Left lobe of liver (tissue), 2 donors: ENCODE measurements at regions not wholly inside any gene's neighbourhood (a gene's known extent, or its start where the extent isn't known, plus 50 kb on each side); places are given as distances from the start of the nearest gene placed in this dataset.
"Not testable (repeated sequence)": the region's sequence is repeated elsewhere in the genome, so short reads cannot be mapped to it uniquely, and the experiment has no call there.

Experiments
- ATAC-seq: fragments of 200-7000 bp; cut with Tn5 transposase; one replicate; pipeline ENCODE4 v1.9.1; 2020; ENCODE audit warnings: mild to moderate bottlenecking, moderate library complexity
- DNase-seq: peaks from one replicate; pipeline ENCODE4 v3.0.0-alpha.2; 2020; ENCODE audit warnings: low spot score
- donor health status: DM: no; HTN: no; CAD: no; lungs with moderate emphysema.
- donor health status: DM: no; HTN: yes; CAD: no.

DNA sequence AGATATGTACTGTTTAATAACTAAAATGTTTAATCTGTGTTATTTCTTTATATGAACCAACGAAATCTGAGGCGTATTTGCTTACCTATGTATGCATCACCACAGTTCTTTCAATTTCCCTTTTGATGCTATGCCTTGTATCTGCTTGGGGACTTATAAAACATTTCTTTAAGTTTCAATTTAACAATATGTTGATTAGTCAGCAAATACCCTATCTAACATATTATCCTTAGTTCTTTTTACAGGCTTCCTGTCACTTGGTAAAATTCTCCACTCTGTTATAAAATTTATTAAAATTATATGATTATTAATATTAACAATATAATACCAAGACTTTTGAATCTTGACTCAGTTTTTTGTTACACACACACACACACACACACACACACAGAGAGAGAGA is 174.3 kb downstream of the CPS1 start:
- DNase-seq (no peak), ATAC-seq (no peak)

- DNase-seq, ATAC-seq: not testable (repeated sequence)
Measured at GRCh38 chr2:210746826-210747225, 190.4 kb downstream of the CPS1 start.

- ATAC-seq (no peak), DNase-seq (no peak)
Measured at GRCh38 chr2:210752532-210752931, 196.1 kb downstream of the CPS1 start.

- no peak for DNase-seq
- no peak for ATAC-seq
Measured at GRCh38 chr2:210753386-210753785, 197.0 kb downstream of the CPS1 start.

DNA sequence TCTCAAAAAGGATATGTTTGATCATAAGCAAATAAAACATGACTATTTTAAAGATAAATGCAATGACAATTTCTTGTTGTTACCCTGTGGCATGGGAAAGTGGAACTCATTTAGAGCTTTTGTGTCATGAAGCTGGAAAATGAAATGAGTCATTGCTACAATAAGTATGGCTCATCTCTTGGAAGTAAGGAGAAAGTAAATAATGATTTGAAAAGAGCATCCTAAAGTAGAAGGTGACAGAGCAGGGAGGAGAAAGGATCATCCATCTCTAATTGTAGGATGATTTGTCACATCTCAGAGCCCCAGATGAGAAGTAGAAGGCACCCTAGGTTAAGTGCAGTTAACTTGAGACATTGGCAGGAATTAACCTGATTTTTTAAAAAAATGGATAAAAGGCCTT is 200.5 kb downstream of the CPS1 start:
- ATAC-seq (no peak), DNase-seq (no peak)

- DNase-seq (no peak), ATAC-seq (no peak)
Measured at GRCh38 chr2:210762604-210763588, 206.5 kb downstream of the CPS1 start.

DNA sequence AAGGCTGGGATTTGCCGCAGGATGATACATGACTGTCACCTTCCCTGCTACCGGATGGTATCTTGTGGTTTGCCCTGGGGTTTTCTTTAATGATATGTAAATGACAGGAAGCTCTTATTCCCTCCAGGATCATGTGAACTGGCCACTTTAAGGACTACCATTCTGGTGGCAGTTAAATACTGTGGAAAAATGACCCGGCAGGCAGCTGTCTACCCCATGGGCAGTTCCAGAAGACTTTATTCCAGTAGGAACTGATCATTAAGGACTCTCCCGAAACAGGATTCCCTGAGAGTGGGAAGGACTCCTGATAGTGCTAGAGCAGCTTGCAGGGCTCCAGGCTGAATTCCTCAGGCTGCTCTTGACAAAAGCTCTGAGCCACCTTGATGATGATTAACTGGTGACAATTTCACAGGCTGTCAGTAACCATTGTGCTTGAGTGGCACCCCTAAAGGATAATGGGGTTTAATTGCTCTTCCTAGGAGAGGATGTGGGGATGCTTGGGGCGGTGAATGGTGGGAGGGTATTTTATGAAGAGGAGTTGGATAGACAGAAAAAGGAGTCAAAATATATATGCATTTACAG is 212.0 kb downstream of the CPS1 start:
- DNase-seq (no peak), ATAC-seq (no peak)

DNA sequence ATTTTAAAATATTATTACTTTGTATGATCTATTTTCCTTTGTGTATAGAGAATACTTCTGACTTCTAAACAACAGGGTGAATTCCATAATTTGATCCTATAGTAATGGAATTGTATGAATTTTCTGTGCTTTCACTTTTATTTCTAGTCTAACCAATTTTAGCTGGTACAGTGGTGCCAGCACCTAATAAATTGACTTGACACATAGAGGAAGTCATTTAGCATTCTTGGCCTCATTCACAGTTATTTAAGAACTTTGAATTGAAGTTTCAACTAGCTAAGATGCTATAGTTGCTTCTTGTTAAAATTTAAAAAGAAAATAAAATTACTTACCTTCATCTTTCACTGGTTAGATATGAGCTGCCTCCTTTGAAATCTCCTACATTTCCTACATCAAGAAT is 220.4 kb downstream of the CPS1 start:
- ATAC-seq (no peak), DNase-seq (no peak)

DNA sequence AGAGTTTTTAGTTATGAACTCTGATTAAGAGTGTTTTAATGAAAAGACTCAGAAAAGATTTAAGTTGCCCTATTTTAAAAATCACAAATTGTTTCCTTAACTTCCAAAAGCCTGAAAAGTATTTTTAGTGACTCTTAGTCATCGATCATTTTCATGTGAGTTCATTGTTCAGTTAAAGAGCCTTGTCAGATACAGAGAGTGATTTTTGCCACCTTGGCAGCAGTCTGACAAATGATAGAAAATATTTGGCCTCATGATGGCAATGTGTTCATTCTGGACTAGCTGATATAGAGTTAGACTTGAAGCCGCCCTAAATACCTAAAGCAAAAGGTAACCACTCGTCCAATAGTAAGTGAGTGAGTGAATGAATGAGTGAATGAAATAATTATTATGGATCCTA is 225.8 kb downstream of the CPS1 start:
- ATAC-seq (no peak), DNase-seq (no peak)

DNA sequence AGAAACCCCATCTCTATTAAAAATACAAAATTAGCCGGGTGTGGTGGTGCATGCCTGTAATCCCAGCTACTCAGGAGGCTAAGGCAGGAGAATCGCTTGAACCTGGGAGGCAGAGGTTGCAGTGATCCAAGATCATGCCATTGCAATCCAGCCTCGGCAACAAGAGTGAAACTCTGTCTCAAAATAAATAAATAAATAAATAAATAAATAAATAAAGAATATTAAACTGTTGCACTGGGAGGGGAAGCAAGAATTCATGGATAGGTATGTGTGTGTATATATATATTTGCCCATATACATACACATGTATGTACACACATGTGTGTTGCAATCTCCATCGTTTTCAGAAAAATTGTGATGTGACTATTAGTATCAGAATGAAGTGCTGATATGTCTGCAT is 231.4 kb downstream of the CPS1 start:
- DNase-seq, ATAC-seq: not testable (repeated sequence)

- DNase-seq, result no peak
Measured at GRCh38 chr2:210792000-210792399, 235.6 kb downstream of the CPS1 start.

DNA sequence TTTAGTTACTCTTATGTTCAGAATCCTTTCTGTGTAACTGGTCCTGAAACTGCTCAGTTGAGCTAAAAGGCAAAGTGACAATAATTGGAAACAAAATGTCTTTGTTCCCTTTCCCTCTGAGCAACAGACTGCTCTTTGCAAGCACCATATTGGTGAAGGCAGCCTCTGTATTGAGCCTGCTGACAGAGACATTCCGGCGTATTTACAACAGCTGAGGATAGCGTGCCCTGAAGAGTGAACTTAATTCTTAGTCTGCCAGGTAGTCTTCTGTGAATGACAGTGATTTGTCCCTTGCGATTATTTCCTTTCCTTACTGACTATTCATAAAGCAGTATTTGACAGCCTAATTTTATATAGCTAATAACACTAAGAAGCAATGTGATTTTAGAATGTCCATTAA is 239.1 kb downstream of the CPS1 start:
- DNase-seq, result no peak
- ATAC-seq, result no peak

More at GRCh38 chr2:210792000-210792399, 235.6 kb downstream of the CPS1 start:
- no peak for ATAC-seq

- no peak for DNase-seq
- ATAC-seq, result no peak
Measured at GRCh38 chr2:210798180-210798579, 241.8 kb downstream of the CPS1 start.

DNA sequence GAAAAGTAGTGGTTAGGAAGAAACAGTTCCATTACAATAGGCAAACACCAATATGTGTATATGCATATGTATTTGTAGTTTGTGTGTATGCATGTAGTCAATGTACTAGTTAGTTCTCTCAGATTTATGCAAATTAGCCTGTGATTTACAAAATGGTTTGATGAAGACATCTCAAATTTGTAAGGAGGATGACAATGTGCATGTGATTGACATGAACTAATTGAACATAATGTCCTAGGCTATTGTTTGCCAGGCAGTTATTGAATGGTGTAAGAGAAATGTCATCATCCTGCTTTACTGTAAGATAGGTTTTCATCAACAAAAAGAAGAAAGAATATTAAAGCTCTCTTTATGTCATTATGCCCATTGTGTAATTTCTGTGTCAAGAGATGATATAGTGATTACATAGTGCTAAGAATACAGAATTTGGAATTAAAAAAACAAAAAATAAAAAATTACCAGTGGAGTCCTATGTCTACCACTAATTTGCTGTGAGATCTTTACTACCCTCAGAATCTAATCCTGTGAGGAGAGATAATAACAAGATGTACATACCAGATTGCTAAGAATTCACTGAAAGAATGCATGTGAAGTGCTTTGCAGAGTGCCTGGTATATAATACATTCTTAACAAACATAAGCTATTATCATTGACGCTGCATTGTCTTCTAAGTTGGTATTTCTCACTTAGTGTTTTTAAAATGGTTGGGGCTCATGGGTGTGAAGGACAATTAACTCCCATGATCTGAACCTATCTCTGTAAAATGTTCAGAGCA is 258.0 kb downstream of the CPS1 start:
- no peak for DNase-seq
- ATAC-seq, result no peak

DNA sequence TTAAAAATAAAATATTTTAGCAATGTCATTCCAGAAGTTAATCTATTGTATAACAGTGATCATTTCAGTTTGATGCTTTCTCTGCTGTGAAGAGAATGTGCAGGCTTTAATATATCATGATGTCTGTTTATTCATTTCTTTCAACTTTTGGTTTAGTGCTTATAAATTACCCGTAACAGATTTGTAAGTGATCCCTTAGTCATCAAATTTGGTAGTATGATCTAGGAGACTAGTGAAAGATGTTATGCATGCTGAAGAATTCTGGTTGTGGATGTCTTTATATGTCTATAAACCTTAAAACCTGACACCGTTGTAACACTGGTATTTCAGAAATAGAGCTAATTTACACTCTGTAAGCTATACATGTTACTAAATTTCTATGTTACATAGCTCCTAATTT is 260.4 kb downstream of the CPS1 start:
- ATAC-seq, result no peak
- DNase-seq, result no peak

GRCh38 chr2:210818473-210818872 is 262.1 kb downstream of the CPS1 start:
- ATAC-seq (no peak), DNase-seq (no peak)

- no peak for DNase-seq
Measured at GRCh38 chr2:210833403-210833802, 277.0 kb downstream of the CPS1 start.

GRCh38 chr2:210839034-210839433 is 282.6 kb downstream of the CPS1 start:
- ATAC-seq (no peak), DNase-seq (no peak)

More at GRCh38 chr2:210833403-210833802, 277.0 kb downstream of the CPS1 start:
- ATAC-seq, result no peak

- ATAC-seq (no peak), DNase-seq (no peak)
Measured at GRCh38 chr2:210839450-210839849, 283.1 kb downstream of the CPS1 start.

- no peak for DNase-seq
- ATAC-seq, result no peak
Measured at GRCh38 chr2:210842896-210843295, 286.5 kb downstream of the CPS1 start.

- ATAC-seq (no peak), DNase-seq (no peak)
Measured at GRCh38 chr2:210844016-210844415, 287.6 kb downstream of the CPS1 start.
